Tibial nerve (tissue), 3 donors: ENCODE measurements at regions not wholly inside any gene's neighbourhood (a gene's known extent, or its start where the extent isn't known, plus 50 kb on each side); places are given as distances from the start of the nearest gene placed in this dataset.

ENCODE experiments used
- CTCF ChIP-seq, 5 experiments: fragments of 200-600 bp in 3 of 5; fragments of 450-650 bp in 2 of 5; sonication (generic) in 3 of 5; IDR thresholded peaks; one replicate each; pipeline ENCODE4 v1.5.1; 2016 to 2019; ENCODE audit warnings: antibody characterized with exemption in 5 of 5, mild to moderate bottlenecking in 3 of 5, moderate library complexity in 2 of 5
- POLR2A ChIP-seq, 2 donors: fragments of 450-650 bp; IDR thresholded peaks; one replicate each; pipeline ENCODE4 v1.6.1; 2017; ENCODE audit warnings: antibody characterized with exemption in 2 of 2, mild to moderate bottlenecking in 2 of 2, moderate library complexity in 2 of 2

- no peak for TF ChIP-seq CTCF (IDR thresholded peaks at IDR 0.05)
- no peak for TF ChIP-seq POLR2A (IDR thresholded peaks at IDR 0.05)
These were observed 271.6 kb downstream of the C16orf95 start for GRCh38 chr16:87045466-87046216.
